Activated CD4-positive, alpha-beta T cell treated with anti-CD3 and anti-CD28 coated beads for 4 hours (primary cell): ENCODE measurements at regions not wholly inside any gene's neighbourhood (a gene's known extent, or its start where the extent isn't known, plus 50 kb on each side); places are given as distances from the start of the nearest gene placed in this dataset.
"Not testable (repeated sequence)": the region's sequence is repeated elsewhere in the genome, so short reads cannot be mapped to it uniquely, and the experiment has no call there.

Experiments used
- DNase-seq, 2 donors: peaks; one replicate each; pipeline ENCODE4 v3.0.0-alpha.2; 2020

DNA sequence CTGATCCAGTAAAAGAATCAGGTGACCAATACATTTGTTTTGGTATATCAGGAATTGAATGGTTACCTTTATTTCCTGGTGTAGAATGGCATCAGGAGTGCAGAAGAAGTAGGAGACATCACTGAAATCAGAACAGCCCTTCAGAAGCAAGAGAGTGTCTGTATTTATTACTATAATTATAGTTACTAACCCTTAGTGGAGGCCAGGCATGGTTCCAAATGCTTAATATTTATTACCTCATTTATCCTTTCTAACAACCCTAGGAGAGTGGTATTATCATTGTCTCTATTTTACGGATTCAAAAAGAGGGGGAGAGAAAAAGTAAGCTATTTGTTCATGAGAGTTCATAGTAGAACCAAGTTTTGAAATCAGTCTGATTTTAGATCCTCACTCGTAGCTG is 1292.9 kb downstream of the PCDH9 start:
- no peak for DNase-seq

DNA sequence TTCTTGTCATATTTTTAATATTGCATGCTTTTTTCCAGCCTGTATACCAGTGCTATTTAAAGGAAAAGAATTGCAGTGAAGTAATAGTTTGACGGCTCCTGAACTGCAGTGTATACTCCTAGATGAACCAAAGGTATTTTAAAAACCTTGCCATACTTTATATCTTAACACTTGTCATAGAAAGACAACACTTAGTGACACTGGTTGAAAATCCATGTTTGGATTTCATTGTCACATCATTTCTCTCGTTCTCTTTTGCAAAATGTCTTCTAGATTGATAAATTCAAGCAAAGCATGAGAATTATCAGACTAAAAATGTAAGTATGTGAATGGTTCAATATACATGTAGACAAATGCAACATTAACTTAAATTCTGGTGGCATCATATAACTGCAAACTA is 1293.9 kb downstream of the PCDH9 start:
- DNase-seq = no peak

DNA sequence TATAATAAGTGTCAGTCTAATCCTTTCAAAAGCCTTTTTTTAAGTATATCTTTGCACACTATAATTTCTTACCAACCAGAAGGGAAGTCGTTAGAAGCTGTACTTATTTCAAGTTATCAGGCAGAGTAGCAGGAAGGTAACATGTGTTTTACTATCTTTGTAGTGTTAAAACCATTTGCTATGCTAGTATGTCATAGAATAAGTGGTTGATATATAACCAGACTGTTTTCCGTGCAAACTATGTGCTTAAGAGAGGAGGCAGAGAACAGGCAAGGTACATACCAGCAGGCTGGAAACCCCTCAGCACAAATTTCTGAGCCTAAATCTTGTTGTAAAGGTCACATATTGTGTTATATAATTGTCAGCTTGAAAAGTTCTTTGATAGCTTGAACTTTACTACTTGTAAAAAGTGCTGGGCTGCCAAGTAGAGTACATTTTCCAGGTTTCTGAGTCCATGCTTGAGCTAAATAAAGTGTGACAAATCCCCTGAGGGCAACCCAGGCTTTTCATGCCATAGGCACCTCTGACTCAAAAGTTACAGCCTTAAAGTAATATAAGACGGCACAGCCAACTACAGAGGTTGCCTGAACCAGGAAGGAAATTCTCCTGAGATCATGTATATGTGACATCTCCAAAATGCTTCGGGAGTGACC is 1297.4 kb downstream of the PCDH9 start:
- no peak for DNase-seq

DNA sequence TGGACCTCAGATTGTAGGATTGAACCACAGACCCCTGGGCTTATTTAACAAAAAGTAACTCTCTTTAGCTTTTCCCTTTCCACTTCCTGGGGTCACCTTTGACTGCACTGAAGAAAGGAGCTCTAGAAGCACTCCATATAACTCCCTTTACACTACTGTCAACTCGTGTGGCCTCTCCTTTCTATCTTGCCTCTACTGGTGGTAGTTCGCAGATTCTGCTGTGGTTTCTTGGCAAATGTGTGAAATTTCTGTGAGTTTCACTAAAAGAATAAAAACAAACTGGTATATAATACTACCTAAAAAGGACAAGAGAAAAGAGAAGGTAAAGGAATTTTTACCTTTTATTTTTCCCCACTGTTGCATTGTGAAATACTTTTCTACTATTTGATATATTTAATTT is 1298.1 kb downstream of the PCDH9 start:
- DNase-seq = no peak

DNA sequence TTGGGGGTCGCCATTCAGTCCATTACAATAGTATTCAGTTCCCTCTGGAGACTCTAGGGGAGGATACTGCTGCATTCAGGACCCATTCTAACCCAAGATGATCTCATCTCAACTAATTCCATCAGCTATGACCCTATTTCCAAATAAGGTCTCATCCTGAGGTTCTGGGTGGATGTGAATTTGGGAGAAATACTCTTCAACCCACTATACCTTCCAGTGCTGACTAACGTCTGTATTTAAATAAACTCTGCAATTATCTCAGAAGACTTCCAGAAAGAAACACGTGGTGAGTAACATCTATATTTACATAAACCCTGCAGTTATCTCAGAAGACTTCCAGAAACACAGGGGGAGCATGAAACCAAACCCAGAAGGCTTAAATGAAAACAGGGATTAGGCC is 1300.7 kb downstream of the PCDH9 start:
- DNase-seq = no peak

DNA sequence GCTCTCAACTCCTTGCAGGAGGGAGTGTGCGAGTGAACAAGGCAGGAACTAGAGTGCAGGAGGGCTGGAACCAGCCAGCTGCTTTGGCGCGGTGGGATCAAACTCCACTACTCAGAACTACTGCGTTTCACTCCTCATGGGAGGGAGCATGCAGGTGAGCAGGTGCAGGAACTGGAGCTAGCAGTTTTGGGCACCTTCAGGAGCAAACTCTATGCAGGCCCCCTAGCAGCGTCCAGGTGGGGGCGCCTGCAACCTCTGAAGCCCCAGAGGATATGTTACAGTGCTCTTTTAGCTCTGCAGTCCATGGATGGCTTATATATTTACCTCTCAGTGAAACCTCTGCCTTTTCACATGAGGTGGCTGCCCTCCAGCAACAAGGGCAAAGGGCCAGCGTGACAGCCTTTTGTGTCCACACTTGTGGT is 1303.4 kb downstream of the PCDH9 start:
- DNase-seq = no peak

DNA sequence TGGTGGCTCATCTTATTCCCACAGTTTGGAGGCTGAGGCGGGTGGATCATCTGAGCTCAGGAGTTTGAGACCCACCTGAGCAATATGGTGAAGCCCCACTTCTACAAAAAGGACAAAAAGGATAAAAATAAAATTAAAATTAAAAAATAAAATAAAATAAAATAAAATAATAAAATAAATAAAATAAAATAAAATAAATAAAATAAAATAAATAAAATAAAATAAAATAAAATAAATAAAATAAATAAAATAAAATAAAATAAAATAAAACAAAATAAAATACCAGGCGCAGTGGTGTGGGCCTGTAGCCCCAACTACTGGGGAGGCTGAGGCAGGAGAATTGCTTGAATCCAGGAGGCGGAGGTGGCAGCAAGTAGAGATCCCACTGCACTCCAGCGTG is 1307.3 kb downstream of the PCDH9 start:
- DNase-seq = not testable (repeated sequence)

DNA sequence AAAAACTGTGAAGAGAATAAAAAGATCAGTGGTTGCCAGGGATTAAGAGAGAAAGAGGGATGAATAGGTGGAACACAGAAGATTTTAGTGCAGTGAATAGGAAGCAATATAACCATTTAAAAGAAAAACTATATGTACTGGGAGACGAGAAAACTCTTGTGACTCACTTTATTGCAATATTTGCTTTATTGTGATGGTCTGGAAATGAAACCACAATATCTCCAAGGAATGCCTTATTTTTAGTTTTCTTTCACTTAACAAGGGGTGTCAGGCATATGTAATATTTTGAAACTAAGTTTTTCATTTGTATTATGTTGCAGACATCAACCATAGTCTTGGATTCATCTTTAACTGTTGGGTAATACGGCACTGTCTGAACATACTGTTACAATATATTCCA is 1308.2 kb downstream of the PCDH9 start:
- DNase-seq = no peak

DNA sequence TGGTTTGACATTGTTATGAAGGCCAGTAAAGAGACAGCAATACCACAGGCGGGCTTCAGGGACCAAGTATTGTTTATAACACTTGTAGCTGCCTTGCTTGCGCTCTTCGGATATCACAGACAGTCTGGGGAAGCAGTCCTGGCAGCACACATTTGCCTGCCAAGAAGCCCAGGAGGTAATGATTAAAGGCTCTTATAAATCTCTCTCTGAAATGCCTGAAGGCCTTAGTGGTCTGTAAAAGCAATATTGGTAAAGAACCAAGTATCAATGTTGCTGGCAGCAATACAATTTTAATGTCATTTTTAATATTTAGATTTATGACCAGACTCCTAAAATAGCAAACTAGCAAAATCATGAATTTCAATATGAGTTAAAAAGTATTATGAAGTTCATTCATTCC is 1312.4 kb downstream of the PCDH9 start:
- no peak for DNase-seq

DNA sequence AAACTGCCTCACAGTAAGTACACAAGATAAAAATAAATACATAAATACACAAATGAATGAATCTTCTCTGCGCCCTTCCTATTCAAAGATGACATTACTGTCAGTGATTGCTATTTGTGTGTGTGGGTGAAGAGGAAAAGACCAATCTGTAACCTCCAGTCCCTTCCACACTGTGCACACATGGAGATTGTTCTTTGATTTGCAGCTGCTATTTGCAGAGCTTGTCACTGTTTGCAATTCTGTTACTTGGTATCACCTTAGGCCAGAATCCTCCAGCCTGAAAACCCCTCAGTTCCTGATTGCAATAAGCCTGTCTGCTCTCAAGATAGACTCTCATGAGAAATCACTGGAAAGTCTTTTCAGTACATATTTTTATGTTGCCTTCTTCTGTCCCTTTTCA is 1314.9 kb downstream of the PCDH9 start:
- DNase-seq = no peak

DNA sequence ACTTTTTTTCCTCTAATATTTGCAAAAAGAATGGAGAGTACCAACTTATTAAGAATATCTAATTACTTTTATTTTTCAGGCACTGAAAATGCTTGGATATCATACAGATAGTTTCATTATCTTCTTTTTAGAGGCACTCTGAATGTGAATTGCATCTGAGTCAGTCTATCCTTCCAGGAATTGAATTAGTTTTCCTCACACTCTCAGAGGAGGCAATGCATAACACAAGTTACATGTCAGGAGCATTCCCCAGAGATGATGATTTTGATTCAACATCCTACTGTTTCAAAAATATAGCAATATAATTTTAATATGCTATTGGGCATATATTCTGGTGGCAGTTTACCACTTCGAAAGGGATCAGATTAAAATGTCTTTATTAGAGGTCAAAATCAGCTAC is 1315.4 kb downstream of the PCDH9 start:
- DNase-seq = no peak

DNA sequence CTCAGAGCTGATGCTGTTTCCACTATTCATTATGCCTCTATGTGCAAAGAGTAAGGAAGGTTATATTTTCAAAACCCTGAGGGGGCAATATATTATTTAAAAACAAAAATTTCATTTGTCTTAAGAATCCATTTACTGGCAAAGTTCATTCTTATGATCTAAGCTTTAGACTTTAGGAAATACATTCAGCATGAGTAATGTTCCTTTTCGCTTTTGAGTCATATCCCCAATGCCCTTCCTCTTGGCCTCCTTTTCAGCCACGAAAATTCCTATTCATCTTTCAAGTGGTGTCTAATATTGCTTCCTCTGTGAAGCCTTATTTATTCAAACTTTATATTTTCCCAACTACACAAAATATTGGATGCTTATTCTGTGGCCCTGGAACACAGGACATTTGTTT is 1317.0 kb downstream of the PCDH9 start:
- no peak for DNase-seq

DNA sequence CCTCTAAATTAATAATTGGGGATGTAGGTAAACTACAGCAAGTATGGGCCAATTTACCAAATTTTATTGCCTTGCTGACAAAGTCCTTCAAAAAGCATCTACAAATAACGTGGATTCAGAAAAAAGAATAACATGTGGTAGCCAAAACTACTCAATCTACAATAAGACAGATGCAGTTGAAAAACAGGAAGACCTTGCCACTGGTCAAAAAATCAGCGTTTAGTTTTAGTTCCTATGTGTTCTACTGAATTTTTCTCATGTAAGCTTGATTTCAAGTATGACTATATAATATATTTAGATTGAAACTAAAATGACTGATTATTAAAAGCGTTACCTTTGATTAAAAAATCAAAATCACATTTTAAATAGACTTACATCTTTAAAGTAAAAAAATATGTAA is 1317.6 kb downstream of the PCDH9 start:
- no peak for DNase-seq

DNA sequence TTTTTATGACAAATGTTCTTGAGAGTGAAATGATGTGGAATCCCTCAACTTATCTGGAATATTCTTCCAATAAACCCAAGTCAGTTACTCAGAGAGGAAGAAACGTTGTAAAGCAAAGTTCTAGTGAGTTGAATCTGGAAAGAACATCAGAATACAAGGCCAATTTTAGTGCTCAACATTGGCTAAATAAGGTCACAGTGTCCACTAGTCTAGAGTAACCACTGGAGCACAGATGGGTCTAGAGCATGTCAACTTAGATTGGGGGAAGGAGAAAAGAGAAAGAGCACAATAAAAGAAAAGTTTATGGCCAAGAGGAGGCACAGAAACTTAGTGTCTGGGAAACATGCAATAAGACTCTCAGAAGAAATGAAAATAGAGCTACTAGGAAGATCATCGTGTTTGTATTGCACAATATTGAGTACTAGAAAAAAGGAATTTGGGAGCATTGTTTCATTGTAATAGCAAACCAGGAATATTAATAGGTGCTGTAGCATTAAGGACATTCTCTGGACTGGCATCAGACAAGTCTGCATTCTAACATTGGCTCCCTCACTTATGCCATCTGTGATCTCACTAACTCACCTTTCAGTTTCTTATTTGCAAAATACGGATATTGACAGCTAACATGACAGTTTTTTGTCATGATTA is 1318.5 kb downstream of the PCDH9 start:
- DNase-seq = no peak

DNA sequence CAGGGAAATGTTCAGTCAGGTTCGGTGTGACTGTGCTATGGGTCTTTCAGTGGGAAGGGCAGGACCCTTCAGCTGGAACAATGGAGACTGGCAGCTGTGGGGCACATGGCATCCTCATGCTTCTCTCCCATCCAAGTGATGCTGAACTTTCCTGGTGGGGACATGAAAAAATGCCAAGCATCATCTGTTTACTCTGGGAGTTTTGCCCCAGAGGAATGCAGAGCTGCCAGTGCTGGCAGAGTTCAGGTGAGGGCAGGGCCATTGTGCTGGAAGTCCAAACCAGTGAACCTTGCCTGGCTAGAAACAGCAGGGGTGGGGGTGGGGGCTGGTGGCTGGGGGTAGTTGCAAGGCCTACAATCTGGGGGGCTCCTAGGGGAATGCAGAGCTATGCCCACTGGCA is 1320.6 kb downstream of the PCDH9 start:
- DNase-seq = no peak

DNA sequence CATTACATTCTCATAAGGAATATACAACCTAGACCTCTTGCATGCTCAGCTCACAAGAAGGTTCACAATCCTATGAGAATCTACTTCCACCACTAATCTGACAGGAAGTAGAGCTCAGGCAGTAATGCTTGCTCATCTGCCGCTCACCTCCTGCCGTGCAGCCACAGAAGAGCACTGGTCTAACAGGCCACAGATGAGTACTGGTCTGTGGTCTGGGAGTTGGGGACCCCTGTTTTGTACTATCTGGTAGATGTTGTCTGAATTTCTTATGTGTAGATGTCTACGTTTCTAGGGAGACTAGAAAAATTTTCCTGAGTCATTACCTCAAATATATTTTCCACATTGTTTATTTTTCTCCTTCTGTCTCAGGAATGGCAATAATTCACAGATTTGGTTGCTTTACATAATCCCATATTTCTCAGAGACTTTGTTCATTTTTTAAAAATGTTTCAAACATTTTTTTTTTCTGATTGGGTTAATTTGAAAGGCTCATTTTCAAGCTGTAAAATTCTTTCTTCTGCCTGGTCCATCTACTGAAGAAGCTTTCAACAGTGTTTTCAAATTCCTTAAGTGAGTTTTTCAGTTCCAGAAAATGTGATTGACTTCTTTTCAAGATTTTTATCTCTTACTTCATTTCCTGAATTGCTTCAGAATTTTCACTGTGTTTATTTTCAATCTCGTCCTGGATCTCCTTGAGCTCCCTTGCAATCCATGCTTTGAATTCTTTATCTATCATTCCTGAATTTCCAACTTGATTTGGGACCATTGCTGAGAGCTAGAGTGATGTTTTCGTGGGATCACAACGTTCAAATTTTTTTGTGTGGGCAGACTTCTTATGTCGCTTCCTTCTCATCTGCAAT is 1322.2 kb downstream of the PCDH9 start:
- no peak for DNase-seq

DNA sequence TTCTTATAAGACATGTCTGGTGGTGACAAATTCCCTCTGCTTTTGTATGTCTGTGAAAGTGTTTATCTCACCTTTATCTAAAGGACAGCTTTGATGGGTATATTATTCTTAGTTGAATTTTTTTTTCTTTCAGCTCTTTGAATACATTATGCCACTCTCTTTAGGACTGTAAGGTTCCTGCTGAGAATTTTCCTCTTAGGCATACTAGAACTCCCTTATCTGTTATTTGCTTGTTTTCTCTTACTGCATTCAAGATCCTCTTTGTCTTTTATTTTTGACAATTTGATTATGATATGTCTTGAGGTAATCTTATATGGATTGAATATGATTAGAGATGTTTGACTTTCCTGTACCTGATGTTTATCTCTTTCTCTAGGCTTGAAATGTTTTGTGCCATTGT is 1328.4 kb downstream of the PCDH9 start:
- DNase-seq = no peak

DNA sequence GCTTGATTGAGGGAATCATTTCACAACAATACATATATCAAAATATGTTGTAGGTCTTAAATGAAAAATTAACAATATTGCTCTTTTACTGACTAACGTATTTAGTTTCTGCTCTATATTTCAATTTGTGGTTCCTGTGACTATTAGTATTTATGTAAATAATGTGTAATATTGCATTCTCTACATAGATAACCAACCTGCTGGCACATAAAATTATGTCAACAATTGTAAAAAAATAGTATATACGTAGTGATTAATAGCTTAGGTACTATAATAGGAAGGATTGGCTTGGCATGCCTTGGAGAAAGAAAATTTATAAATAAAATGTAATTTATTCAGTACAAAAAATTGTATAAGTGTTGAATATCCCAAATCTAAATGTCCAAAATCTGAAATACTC is 1336.1 kb downstream of the PCDH9 start:
- DNase-seq = no peak

DNA sequence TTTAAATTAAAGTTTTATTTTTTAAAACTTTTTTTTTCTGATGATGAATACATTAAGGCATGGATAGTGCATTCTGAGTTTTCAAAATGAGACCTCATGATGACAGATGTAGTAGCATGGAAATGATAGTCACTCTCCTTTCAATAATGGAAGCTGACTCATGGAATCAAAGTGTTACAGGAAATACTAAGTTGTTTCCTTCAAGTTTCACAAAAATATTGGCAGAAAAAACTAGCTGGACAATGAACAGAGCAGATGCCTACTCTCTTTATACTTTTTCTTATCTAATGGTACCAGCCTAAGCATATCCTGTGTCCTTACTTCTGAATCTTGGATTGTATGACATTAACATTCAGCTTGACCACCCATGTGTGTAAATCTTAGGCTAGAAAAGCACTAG is 1337.3 kb downstream of the PCDH9 start:
- DNase-seq = no peak

DNA sequence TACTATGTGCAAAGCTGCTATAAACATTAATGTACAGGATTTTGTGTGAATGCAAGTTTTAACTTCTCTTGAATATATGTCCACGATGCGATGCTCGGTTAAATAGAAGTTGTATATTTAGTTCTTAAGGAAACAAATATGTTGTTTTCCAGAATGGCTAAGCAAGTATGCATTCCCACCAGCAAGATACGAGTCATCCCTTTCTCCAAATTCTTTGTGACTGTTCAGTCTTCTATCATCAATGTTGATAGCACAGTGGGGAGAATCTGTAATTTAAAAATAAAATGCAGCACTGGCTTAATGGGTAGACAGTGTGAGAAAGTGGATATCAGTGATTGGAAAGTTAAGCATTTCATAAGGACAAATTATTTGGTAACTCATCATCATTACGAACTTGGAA is 1340.8 kb downstream of the PCDH9 start:
- no peak for DNase-seq

DNA sequence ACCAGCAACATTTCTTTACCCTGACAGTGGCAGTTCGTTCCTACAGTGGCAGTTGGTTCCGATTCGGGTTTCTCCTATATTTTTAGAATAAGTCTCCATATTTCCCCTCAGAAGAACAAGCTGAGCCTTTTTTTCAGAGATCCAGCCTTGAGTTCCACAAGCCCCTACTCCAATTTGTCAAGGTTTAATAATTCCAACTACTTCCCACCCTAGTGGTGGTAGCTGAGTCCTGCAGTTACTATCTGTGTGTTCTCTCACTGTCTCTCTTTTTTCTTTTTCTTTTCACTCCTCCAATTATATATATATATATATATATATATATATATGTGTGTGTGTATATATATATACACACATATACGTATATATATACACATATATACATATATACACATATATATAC is 1347.3 kb downstream of the PCDH9 start:
- no peak for DNase-seq

DNA sequence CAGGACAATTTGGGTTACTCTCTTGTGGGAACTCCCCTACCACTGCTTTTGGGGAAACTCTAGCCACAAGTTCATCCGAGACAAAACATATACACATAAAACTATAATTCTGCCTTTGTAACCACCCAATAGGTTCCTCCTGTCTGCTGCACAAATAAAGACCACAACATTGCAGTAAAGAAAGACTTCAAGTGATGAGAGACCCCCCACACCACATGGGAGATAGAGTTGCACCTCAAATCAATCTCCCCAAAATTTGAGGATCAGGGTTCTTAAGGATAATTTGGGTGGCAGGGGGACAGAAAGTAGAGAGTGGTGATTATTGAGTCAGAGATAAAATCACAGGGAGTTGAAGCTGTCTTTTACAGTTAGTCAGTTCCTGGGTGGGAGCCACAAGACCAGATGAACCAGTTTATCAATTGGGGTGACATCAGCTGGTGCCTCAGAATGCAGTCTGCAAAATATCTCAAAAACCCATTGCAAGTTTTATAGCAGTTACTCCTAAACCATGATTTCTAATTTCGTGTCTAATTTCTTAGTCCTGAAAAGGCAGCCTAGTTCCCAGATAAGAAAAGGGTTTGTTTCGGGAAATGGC is 1348.5 kb downstream of the PCDH9 start:
- no peak for DNase-seq

DNA sequence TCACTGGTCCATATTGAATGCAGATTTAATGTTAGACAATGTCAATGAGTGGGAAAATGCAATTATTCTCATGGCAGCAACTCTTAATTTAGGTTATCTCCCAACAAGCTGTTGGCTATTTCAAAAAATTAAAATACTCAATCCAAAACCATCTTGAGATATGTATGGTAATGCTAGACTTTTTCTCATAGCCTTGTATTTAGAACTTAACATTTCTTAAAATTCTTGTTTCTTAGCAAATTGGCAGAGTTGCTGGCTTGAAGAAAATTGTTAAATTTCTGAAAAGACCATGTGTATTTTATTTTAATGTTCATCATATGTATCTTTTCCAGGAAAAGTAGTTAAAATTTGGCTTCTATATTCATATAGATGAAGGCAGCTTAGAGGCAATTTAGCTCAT is 1355.1 kb downstream of the PCDH9 start:
- no peak for DNase-seq

DNA sequence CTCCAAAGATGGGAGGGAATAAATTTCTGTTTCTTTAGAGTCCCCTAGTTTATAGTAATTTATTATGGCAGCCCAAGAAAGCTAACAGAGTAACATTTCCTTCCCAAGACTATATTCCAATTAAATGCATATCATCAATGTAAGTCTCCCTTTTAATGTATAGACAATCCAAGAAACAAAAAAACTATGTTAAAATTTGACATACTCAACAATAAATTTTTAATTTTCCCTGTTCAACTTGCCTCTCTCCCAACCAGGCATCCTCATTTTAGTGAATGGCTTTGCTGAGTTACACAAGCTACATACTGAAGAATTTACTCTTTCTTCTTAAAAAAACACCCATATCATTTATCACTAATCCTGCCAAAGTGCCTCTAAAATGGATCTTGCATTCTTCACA is 1357.7 kb downstream of the PCDH9 start:
- no peak for DNase-seq
